Sigmoid colon (tissue), 6 donors: ENCODE measurements at regions not wholly inside any gene's neighbourhood (a gene's known extent, or its start where the extent isn't known, plus 50 kb on each side); places are given as distances from the start of the nearest gene placed in this dataset.
A peak's percentile ranks its signal among the peaks of the same experiment; 100 is the strongest.

Experiments used
- DNase-seq: peaks from one replicate; pipeline ENCODE4 v3.0.0-alpha.2; 2019
- H3K27ac ChIP-seq, 4 donors: fragments of 200-600 bp; sonication (generic); one replicate each; pipeline ENCODE4 v1.5.1; 2016 to 2019; ENCODE audit warnings: mild to moderate bottlenecking in 1 of 4
- H3K27me3 ChIP-seq, 3 donors: fragments of 200-600 bp; sonication (generic); one replicate each; pipeline ENCODE4 v1.5.1; 2019; ENCODE audit warnings: mild to moderate bottlenecking in 1 of 3
- H3K36me3 ChIP-seq, 4 donors: fragments of 200-600 bp; sonication (generic); one replicate each; pipeline ENCODE4 v1.5.1; 2016 to 2019
- H3K4me1 ChIP-seq, 4 donors: fragments of 200-600 bp; sonication (generic); one replicate each; pipeline ENCODE4 v1.5.1; 2017 to 2019
- H3K4me3 ChIP-seq, 4 donors: fragments of 200-600 bp; sonication (generic); one replicate each; pipeline ENCODE4 v1.5.1; 2017 to 2019; ENCODE audit warnings: mild to moderate bottlenecking in 2 of 4, moderate library complexity in 1 of 4
- H3K9me3 ChIP-seq, 4 donors: fragments of 200-600 bp in 3 of 4; sonication (generic) in 3 of 4; one replicate each; pipeline versions ENCODE4 v1.5.1 to v1.6.1; 2013 to 2019
- EP300 ChIP-seq, 4 donors: sonication (generic); formaldehyde crosslinking; IDR thresholded peaks; one replicate each; pipeline ENCODE4 v1.6.1; 2017; ENCODE audit warnings: antibody characterized with exemption in 4 of 4
- POLR2A ChIP-seq, 2 donors: fragments of 450-650 bp; IDR thresholded peaks; one replicate each; pipeline ENCODE4 v1.6.1; 2016; ENCODE audit warnings: antibody characterized with exemption in 2 of 2, mild to moderate bottlenecking in 2 of 2, moderate library complexity in 2 of 2
- POLR2AphosphoS5 ChIP-seq, 4 donors: sonication (generic); formaldehyde crosslinking; IDR thresholded peaks; one replicate each; pipeline ENCODE4 v1.6.1; 2017; ENCODE audit warnings: antibody characterized with exemption in 4 of 4
- WGBS, 2 donors: extraction: QIAGEN DNeasy Blood & Tissue Kit; methylation state at CpG; one replicate each; pipeline ENCODE4 v1.1.7; 2013; 5-methylcytosine and 5-hydroxymethylcytosine counted together
- intact Hi-C: fragments of 100-400 bp; cut with DNase I; formaldehyde crosslinking; loops from one replicate; pipeline ENCODE4 v1.15.1; 2023
- TF ChIP-seq, protein P1 (sequence below), 4 experiments: fragments of 450-650 bp in 3 of 4; fragments of 200-600 bp in 1 of 4; IDR thresholded peaks; one replicate each; pipeline ENCODE4 v1.5.1; 2016 to 2019; ENCODE audit warnings: antibody characterized with exemption in 4 of 4, mild to moderate bottlenecking in 3 of 4, moderate library complexity in 2 of 4
- donor health status: healthy with polysubstance abuse.
- donor health status: healthy.

DNA sequence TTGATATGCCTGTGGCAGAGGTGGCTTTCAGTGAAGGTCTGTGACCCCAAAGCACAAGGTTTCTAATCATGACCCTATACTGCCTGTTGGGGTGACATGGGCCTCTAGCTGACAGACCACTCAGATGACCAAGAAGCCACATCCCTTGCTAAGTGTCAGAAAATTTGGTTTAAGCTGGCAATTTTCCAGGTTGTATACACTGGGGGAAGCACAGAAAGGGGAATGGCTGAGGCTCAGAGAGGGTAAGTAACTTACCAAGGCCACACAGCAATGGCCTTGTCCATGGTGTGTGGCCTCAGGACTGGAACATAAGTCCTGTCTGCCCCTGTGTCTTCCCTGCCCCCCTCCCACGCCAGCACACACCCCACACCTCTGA lies 66.9 kb upstream of the PRDM11 start:
- no peak for DNase-seq
- no peak overlapping the region for H3K4me3 ChIP-seq
- no peak for TF ChIP-seq EP300 (IDR thresholded peaks at IDR 0.05)
- TF ChIP-seq POLR2A (IDR thresholded peaks at IDR 0.05): no peak
- TF ChIP-seq, protein P1, sequence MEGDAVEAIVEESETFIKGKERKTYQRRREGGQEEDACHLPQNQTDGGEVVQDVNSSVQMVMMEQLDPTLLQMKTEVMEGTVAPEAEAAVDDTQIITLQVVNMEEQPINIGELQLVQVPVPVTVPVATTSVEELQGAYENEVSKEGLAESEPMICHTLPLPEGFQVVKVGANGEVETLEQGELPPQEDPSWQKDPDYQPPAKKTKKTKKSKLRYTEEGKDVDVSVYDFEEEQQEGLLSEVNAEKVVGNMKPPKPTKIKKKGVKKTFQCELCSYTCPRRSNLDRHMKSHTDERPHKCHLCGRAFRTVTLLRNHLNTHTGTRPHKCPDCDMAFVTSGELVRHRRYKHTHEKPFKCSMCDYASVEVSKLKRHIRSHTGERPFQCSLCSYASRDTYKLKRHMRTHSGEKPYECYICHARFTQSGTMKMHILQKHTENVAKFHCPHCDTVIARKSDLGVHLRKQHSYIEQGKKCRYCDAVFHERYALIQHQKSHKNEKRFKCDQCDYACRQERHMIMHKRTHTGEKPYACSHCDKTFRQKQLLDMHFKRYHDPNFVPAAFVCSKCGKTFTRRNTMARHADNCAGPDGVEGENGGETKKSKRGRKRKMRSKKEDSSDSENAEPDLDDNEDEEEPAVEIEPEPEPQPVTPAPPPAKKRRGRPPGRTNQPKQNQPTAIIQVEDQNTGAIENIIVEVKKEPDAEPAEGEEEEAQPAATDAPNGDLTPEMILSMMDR (IDR thresholded peaks at IDR 0.05): no peak
- no peak for TF ChIP-seq POLR2AphosphoS5 (IDR thresholded peaks at IDR 0.05)
- no peaks in the 10 kb centered on the region for H3K9me3 ChIP-seq
- intact Hi-C loops: loop anchor here (5.0 to 10.0 kb wide), 4 partner anchors 92 to 627 kb away; partner anchors contain the start of gene CD82
- peaks cover 0 to 6% (median 0%) of the 10 kb centered on the region in 3 donors for H3K27me3 ChIP-seq
- no peaks in the 10 kb centered on the region for H3K36me3 ChIP-seq
- H3K27ac ChIP-seq: peak overlapping the region in 3 of 4 donors; percentile 74 to 84 (median 76)
- WGBS, 2 donors: 74 to 77% methylated on average over 1 of the region's 1 CpG
- peaks cover 0 to 31% (median 28%) of the 10 kb centered on the region in 4 donors for H3K4me1 ChIP-seq

DNA sequence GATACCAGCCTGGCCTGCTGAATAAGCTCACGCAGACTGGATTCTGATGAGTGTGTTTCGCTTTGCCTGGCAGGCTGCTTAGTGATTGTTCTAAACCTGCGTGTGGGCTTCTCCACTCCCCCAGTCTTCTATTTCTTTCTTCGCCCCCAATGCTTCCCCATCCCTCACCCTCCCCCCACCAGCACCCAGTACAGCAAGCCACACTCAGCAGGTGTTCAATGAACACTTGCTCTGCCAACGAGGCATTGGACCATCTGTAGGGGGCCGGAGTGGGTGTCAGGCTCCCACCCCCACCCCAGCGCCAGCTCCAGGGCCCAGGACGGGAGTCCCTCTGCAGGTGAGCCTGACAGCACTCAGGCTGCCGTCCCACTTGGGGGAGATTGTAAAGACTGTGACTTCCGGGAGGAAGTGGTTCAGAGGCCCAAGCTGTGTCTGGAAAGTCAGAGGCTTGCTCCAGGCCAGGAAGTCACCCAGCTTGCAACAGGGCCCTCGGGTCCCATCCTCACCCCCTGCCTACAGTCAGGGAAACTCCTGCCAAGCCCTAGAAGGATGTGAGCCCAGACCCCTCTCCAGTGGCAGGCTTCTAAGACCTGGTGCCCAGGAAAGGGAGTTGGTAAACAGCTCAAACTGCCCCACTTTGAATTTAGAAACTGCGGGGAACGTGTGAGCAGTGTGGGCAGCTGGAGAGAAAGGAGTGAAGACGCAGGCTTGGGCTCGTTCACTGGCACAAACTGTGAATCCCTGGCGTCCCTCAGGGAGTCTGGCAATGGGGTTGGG lies 66.3 kb upstream of the PRDM11 start:
- intact Hi-C loops: loop anchor here (5.0 to 10.0 kb wide), 4 partner anchors 93 to 628 kb away; partner anchors contain the start of gene CD82
- Histone ChIP-seq H3K36me3 (no peaks in the 10 kb centered on the region), H3K4me1 (peaks cover 0 to 31% (median 28%) of the 10 kb centered on the region in 4 donors), H3K9me3 (no peaks in the 10 kb centered on the region), H3K27me3 (peaks cover 0 to 6% (median 0%) of the 10 kb centered on the region in 3 donors), H3K4me3 (no peak overlapping the region), H3K27ac (peak overlapping the region in 3 of 4 donors; percentile 74 to 84 (median 76))
- no peak for DNase-seq
- TF ChIP-seq POLR2AphosphoS5 (IDR thresholded peaks at IDR 0.05) (no peak), EP300 (IDR thresholded peaks at IDR 0.05) (no peak), POLR2A (IDR thresholded peaks at IDR 0.05) (no peak)
- TF ChIP-seq, protein P1 (IDR thresholded peaks at IDR 0.05): no peak
- WGBS, 2 donors: 45 to 74% methylated on average over 16 of the region's 16 CpGs

DNA sequence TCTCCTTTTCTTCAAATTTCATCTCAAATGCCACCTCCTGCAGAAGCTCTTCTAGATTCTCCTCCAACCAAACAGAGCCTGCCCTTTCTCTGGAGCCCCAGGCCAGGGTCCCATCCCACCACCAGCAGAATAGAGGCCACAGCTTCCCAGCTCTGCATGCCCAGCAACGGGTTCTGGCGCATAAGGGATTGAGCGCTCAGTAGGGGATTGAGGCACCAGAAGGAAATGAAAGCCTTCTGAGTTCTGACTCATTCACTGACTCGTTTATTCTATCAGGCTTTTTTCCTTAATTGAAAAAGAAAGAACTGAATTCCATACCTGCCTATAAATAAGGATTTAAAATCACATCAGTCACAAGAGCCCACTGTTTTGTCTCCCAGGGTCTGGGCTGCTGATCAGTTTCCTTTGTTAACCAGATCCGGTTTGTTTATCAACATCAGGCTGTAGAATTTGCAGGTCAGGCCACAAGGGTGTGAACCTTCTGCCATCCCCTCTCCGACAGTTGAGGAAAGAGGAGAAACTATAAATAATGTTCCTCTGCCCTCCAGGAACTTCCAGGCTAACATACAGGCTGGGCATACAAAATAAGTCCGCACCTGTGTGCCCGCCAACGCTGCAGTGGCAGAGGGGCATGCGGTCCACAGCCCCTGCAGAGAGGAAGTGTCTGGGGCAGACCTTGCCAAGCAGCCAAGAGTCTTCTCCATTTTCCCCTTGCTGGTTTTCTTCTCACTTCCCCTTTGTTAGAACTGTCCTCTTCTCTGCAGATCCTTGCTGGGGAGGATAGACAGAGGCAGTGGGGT lies 63.5 kb upstream of the PRDM11 start:
- Histone ChIP-seq H3K27me3 (peaks cover 0 to 6% (median 0%) of the 10 kb centered on the region in 3 donors), H3K9me3 (no peaks in the 10 kb centered on the region), H3K27ac (no peak overlapping the region), H3K36me3 (no peaks in the 10 kb centered on the region), H3K4me3 (no peak overlapping the region), H3K4me1 (peaks cover 0 to 42% (median 38%) of the 10 kb centered on the region in 4 donors)
- intact Hi-C loops: no loop called here
- TF ChIP-seq POLR2A (IDR thresholded peaks at IDR 0.05): no peak
- no peak for DNase-seq
- WGBS, 2 donors: 44 to 69% methylated on average over 10 of the region's 10 CpGs

DNA sequence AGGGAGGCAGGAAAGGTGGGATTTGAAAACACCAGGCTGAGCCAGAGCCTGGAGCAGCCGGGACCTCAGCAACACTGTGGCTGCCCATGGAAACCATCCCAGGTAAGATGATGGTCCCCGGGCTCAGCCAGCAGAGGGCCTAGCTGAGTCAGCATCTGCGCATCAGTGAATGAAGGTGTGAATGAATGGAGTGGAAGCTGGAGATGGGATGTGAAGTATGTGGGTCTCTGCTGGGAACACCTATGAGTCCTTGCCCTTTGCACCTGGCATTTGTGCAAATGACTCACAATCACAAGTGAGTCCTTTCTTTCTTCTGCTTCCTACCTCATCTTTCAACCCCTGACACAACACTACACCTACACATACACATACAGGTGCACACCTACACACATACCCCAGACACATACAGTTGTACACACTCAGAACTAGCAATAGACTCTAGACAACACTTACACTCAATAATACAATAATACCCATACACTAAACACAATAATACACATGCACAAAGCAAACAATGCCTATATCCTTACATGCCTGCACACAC lies 62.8 kb upstream of the PRDM11 start:
- WGBS, 2 donors: 23 to 47% methylated on average over 3 of the region's 3 CpGs
- intact Hi-C loops: no loop called here

More for the DNA sequence above, 62.8 kb upstream of the PRDM11 start:
- H3K4me3 ChIP-seq: no peak overlapping the region
- DNase-seq: no peak
- no peaks in the 10 kb centered on the region for H3K36me3 ChIP-seq
- H3K9me3 ChIP-seq: no peaks in the 10 kb centered on the region
- H3K27ac ChIP-seq: no peak overlapping the region
- peaks cover 0 to 6% (median 0%) of the 10 kb centered on the region in 3 donors for H3K27me3 ChIP-seq
- H3K4me1 ChIP-seq: peaks cover 0 to 42% (median 39%) of the 10 kb centered on the region in 4 donors
- no peak for TF ChIP-seq EP300 (IDR thresholded peaks at IDR 0.05)
- no peak for TF ChIP-seq POLR2AphosphoS5 (IDR thresholded peaks at IDR 0.05)
- TF ChIP-seq, protein P1 (IDR thresholded peaks at IDR 0.05): no peak
- TF ChIP-seq POLR2A (IDR thresholded peaks at IDR 0.05): no peak
